Vagina (tissue), 2 donors: ENCODE measurements at regions not wholly inside any gene's neighbourhood (a gene's known extent, or its start where the extent isn't known, plus 50 kb on each side); places are given as distances from the start of the nearest gene placed in this dataset.

ENCODE experiments used
- DNase-seq, 2 donors: peaks; one replicate each; pipeline ENCODE4 v3.0.0-alpha.2; 2017; ENCODE audit errors: extremely low spot score in 2 of 2
- H3K27ac ChIP-seq: fragments of 200-600 bp; sonication (generic); one replicate; pipeline ENCODE4 v1.5.1; 2019
- H3K27me3 ChIP-seq: fragments of 200-600 bp; sonication (generic); one replicate; pipeline ENCODE4 v1.5.1; 2019
- H3K36me3 ChIP-seq, 2 donors: fragments of 200-600 bp; sonication (generic); one replicate each; pipeline ENCODE4 v1.5.1; 2017 to 2019
- H3K4me1 ChIP-seq: fragments of 200-600 bp; sonication (generic); one replicate; pipeline ENCODE4 v1.5.1; 2019
- H3K4me3 ChIP-seq, 2 donors: fragments of 200-600 bp; sonication (generic); 1 replicate in 1 of 2; 2 replicates in 1 of 2; pipeline ENCODE4 v1.5.1; 2016 to 2019
- H3K9me3 ChIP-seq: fragments of 200-600 bp; sonication (generic); one replicate; pipeline ENCODE4 v1.5.1; 2019
- CTCF ChIP-seq, 3 experiments: fragments of 450-650 bp in 2 of 3; fragments of 200-600 bp in 1 of 3; sonication (generic) in 1 of 3; IDR thresholded peaks; one replicate each; pipeline ENCODE4 v1.5.1; 2017 to 2019; ENCODE audit warnings: antibody characterized with exemption in 3 of 3, mild to moderate bottlenecking in 2 of 3, moderate library complexity in 2 of 3
- POLR2A ChIP-seq, 2 donors: fragments of 450-650 bp; IDR thresholded peaks; one replicate each; pipeline ENCODE4 v1.6.1; 2017; ENCODE audit warnings: antibody characterized with exemption in 2 of 2, mild to moderate bottlenecking in 2 of 2, moderate library complexity in 2 of 2
- POLR2AphosphoS5 ChIP-seq, 2 donors: sonication (generic); formaldehyde crosslinking; IDR thresholded peaks; one replicate each; pipeline ENCODE4 v1.9.0; 2017; ENCODE audit warnings: antibody characterized with exemption in 2 of 2, mild to moderate bottlenecking in 2 of 2, low read depth in 1 of 2; ENCODE audit not compliant: insufficient read depth in 1 of 2
- intact Hi-C: fragments of 100-400 bp; cut with DNase I; formaldehyde crosslinking; loops from one replicate; pipeline ENCODE4 v1.15.1; 2023

- no peak for DNase-seq
- no peaks in the 10 kb centered on the region for H3K9me3 ChIP-seq
- no peak overlapping the region for H3K4me3 ChIP-seq
- H3K27ac ChIP-seq = no peak overlapping the region
- H3K4me1 ChIP-seq = no peaks in the 10 kb centered on the region
- H3K36me3 ChIP-seq = no peaks in the 10 kb centered on the region
- no peaks in the 10 kb centered on the region for H3K27me3 ChIP-seq
- intact Hi-C loops = no loop called here
- TF ChIP-seq POLR2A (IDR thresholded peaks at IDR 0.05) (no peak), CTCF (IDR thresholded peaks at IDR 0.05) (no peak), POLR2AphosphoS5 (IDR thresholded peaks at IDR 0.05; ENCODE audit: insufficient read depth in 1 of 2, low read depth in 1 of 2) (no peak)
Measured at GRCh38 chr9:14520341-14520740, 172.9 kb downstream of the ZDHHC21 start.

GRCh38 chr9:14517154-14517906 lies 175.9 kb downstream of the ZDHHC21 start:
- DNase-seq = no peak
- Histone ChIP-seq H3K4me3 (no peak overlapping the region), H3K27ac (no peak overlapping the region), H3K9me3 (no peaks in the 10 kb centered on the region), H3K27me3 (no peaks in the 10 kb centered on the region), H3K4me1 (no peaks in the 10 kb centered on the region), H3K36me3 (no peaks in the 10 kb centered on the region)
- intact Hi-C loops = no loop called here
- TF ChIP-seq POLR2A (IDR thresholded peaks at IDR 0.05) (no peak), CTCF (IDR thresholded peaks at IDR 0.05) (no peak), POLR2AphosphoS5 (IDR thresholded peaks at IDR 0.05; ENCODE audit: insufficient read depth in 1 of 2, low read depth in 1 of 2) (no peak)

DNA sequence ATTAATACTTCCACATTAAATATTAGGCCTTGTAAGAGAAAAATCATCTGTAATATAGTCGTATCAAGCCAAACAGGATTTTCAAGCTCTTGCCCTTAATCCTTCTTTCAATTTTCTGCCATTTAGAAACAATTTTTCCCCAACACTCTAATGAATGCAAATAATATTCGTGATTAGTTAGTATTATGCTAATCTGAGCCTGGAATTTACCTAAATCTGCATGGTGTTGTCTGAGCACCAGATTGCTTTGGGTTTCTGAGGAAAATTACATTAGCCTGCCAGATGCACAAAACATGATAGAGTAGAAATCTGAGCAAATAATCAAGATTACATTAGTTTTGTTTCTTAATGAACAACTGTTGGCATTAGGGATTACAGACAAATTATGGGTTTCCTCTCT lies 176.6 kb downstream of the ZDHHC21 start:
- no peak overlapping the region for H3K27ac ChIP-seq
- H3K27me3 ChIP-seq = no peaks in the 10 kb centered on the region
- no peaks in the 10 kb centered on the region for H3K36me3 ChIP-seq
- no peak for DNase-seq
- TF ChIP-seq POLR2AphosphoS5 (IDR thresholded peaks at IDR 0.05; ENCODE audit: insufficient read depth in 1 of 2, low read depth in 1 of 2) (no peak), POLR2A (IDR thresholded peaks at IDR 0.05) (no peak), CTCF (IDR thresholded peaks at IDR 0.05) (no peak)
- no peaks in the 10 kb centered on the region for H3K9me3 ChIP-seq
- intact Hi-C loops = no loop called here
- no peaks in the 10 kb centered on the region for H3K4me1 ChIP-seq
- no peak overlapping the region for H3K4me3 ChIP-seq

DNA sequence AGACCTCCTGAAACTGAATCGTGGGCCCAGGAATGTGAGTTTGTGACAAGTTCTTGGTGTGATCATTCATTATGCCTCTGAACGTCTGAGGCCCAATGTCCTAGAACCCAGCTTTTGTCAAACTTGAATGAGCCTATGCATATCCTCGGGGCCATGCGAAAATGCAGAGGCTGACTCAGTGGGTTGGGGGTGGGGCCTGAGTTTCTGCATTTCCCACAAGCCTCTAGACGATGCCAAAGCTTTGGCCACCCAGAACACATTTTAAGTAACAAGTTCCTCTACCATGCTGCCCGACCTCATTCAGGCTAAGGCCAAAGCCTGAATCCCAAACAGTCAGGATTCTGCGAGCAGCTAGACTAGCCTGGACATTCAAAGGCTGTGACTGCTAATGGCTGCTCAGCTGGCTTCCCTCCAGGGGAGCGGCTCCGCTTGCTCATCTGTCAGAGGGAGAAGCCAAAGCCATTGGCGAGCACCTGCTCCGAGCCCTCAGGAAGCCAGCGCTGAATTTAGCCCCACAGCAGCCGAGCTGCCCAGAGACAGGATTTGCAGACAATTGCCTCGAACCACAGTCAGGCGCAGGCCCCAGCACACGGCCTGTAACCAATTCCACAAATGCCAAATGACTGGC lies 177.5 kb downstream of the ZDHHC21 start:
- DNase-seq = no peak
- no peaks in the 10 kb centered on the region for H3K27me3 ChIP-seq
- no peak for TF ChIP-seq POLR2A (IDR thresholded peaks at IDR 0.05)
- TF ChIP-seq POLR2AphosphoS5 (IDR thresholded peaks at IDR 0.05; ENCODE audit: insufficient read depth in 1 of 2, low read depth in 1 of 2) = no peak
- TF ChIP-seq CTCF (IDR thresholded peaks at IDR 0.05) = no peak
- no peak overlapping the region for H3K4me3 ChIP-seq
- H3K9me3 ChIP-seq = no peaks in the 10 kb centered on the region
- no peak overlapping the region for H3K27ac ChIP-seq
- H3K4me1 ChIP-seq = no peaks in the 10 kb centered on the region
- intact Hi-C loops = no loop called here
- no peaks in the 10 kb centered on the region for H3K36me3 ChIP-seq

DNA sequence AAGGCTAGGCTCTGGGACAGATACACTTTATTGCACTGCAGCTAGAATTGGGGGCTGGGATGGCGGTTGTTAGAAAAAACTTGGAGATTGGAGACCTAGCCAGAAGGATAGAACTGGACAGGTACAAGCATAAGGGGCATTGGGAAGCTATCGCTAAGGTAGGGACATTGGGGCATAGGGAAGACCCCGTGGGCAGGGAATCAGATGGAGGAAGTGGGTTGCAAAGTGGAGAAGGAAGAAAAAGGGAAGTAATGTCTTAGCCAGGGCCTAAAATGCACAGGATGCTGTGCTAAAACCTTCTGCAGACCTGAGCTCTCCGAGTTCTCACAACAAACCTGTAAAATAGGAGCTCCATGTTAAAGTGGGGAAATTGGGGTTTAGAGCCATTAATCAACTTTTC lies 178.2 kb downstream of the ZDHHC21 start:
- intact Hi-C loops = no loop called here

More for the DNA sequence above, 178.2 kb downstream of the ZDHHC21 start:
- H3K27me3 ChIP-seq = no peaks in the 10 kb centered on the region
- no peak for DNase-seq
- no peak overlapping the region for H3K27ac ChIP-seq
- no peaks in the 10 kb centered on the region for H3K4me1 ChIP-seq
- TF ChIP-seq CTCF (IDR thresholded peaks at IDR 0.05) (no peak), POLR2AphosphoS5 (IDR thresholded peaks at IDR 0.05; ENCODE audit: insufficient read depth in 1 of 2, low read depth in 1 of 2) (no peak), POLR2A (IDR thresholded peaks at IDR 0.05) (no peak)
- no peaks in the 10 kb centered on the region for H3K36me3 ChIP-seq
- H3K4me3 ChIP-seq = no peak overlapping the region
- H3K9me3 ChIP-seq = no peaks in the 10 kb centered on the region
